ENCODE measurements at regions not wholly inside any gene's neighbourhood (a gene's known extent, or its start where the extent isn't known, plus 50 kb on each side); places are given as distances from the start of the nearest gene placed in this dataset.

DNA sequence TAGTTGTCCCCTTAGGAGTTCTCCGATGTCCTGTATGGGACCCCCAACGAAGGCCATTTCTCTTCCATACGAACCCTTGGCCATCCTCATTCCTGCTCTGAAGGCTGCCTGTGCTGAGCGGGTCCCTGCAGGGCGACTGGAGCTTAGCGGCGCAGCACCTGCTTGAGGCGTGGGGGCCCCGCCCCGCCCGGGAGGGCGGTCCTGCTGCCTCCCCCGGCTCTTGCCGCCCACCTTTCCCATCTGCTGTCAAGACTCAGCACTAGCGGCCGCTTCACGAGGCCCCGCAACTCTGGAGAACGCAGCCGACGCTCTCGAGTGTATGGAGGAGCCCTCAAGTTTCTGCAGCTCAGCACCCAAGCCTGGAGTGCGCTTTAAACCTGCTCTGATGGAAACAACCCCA lies 197.7 kb downstream of the TRIML1 start:
- no peak overlapping the region for H3K4me2 ChIP-seq (ENCODE audit: extremely low read depth, insufficient read depth, low read length)
- no peaks in the 10 kb centered on the region for H3K9me3 ChIP-seq (ENCODE audit: control insufficient read depth, insufficient read depth, low read depth, low read length)
- H3K36me3 ChIP-seq (ENCODE audit: control insufficient read depth, insufficient read depth, low read length), result no peaks in the 10 kb centered on the region
- H3K9ac ChIP-seq (ENCODE audit: insufficient read depth, low read length), result no peak overlapping the region
- H3K79me2 ChIP-seq (ENCODE audit: control insufficient read depth, insufficient read depth, low read length), result no peaks in the 10 kb centered on the region
- H3K27me3 ChIP-seq (ENCODE audit: control insufficient read depth, insufficient read depth, low read length), result no peaks in the 10 kb centered on the region
- H3K27ac ChIP-seq (ENCODE audit: insufficient read depth, low read length), result no peak overlapping the region
- no peak overlapping the region for H3K4me3 ChIP-seq (replicated peaks in 1 of 4; ENCODE audit: control extremely low read depth in 1 of 4, insufficient read depth in 1 of 4, low read depth in 3 of 4, low read length in 4 of 4)
- no peak overlapping the region for H2AFZ ChIP-seq (ENCODE audit: low read length)
- no peak for DNase-seq (ENCODE audit: low read depth in 2 of 2)
- no peak for TF ChIP-seq EZH2 (IDR thresholded peaks at IDR 0.05; ENCODE audit: low read length, missing control alignments)
- TF ChIP-seq CTCF (conservative IDR thresholded peaks at IDR 0.05 in 1 of 2, IDR thresholded peaks at IDR 0.05 in 1 of 2; ENCODE audit: low read depth in 1 of 2, low read length in 2 of 2), result no peak
- H3K4me1 ChIP-seq (ENCODE audit: control insufficient read depth, extremely low read depth, insufficient read depth, low read length), result no peaks in the 10 kb centered on the region
- H4K20me1 ChIP-seq (ENCODE audit: control insufficient read depth, extremely low read depth, insufficient read depth, low read length), result no peaks in the 10 kb centered on the region

DNA sequence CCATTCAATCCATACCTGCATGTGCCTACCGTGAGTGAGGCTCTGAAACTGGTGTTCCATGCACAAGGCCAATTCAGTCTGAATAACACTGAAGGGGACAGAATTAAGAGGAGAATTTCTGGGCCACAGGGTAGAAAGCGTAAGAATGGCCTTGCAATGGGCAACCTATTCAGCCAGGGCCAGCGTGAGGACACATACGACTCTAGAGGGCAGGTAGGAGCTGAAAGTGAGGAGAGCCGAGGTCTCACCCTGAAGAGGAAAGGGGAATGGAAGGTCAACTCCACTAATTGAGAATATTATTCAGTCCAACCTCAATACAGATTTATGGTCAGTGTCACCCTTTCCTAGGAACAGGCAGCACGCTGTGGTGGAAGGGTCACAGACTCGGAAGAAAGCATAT lies 202.2 kb downstream of the TRIML1 start:
- H3K9me3 ChIP-seq (ENCODE audit: control insufficient read depth, insufficient read depth, low read depth, low read length), result no peaks in the 10 kb centered on the region
- no peak overlapping the region for H3K27ac ChIP-seq (ENCODE audit: insufficient read depth, low read length)
- no peaks in the 10 kb centered on the region for H3K27me3 ChIP-seq (ENCODE audit: control insufficient read depth, insufficient read depth, low read length)
- H4K20me1 ChIP-seq (ENCODE audit: control insufficient read depth, extremely low read depth, insufficient read depth, low read length), result no peaks in the 10 kb centered on the region
- no peak for DNase-seq (ENCODE audit: low read depth in 2 of 2)
- H3K4me1 ChIP-seq (ENCODE audit: control insufficient read depth, extremely low read depth, insufficient read depth, low read length), result no peaks in the 10 kb centered on the region
- no peaks in the 10 kb centered on the region for H3K79me2 ChIP-seq (ENCODE audit: control insufficient read depth, insufficient read depth, low read length)
- no peaks in the 10 kb centered on the region for H3K36me3 ChIP-seq (ENCODE audit: control insufficient read depth, insufficient read depth, low read length)
- H3K4me2 ChIP-seq (ENCODE audit: extremely low read depth, insufficient read depth, low read length), result no peak overlapping the region
- no peak overlapping the region for H3K9ac ChIP-seq (ENCODE audit: insufficient read depth, low read length)
- no peak overlapping the region for H2AFZ ChIP-seq (ENCODE audit: low read length)
- H3K4me3 ChIP-seq (replicated peaks in 1 of 4; ENCODE audit: control extremely low read depth in 1 of 4, insufficient read depth in 1 of 4, low read depth in 3 of 4, low read length in 4 of 4), result no peak overlapping the region
- no peak for TF ChIP-seq CTCF (conservative IDR thresholded peaks at IDR 0.05 in 1 of 2, IDR thresholded peaks at IDR 0.05 in 1 of 2; ENCODE audit: low read depth in 1 of 2, low read length in 2 of 2)
- TF ChIP-seq EZH2 (IDR thresholded peaks at IDR 0.05; ENCODE audit: low read length, missing control alignments), result no peak

- H3K27ac ChIP-seq (ENCODE audit: insufficient read depth, low read length), result no peak overlapping the region
- H3K9me3 ChIP-seq (ENCODE audit: control insufficient read depth, insufficient read depth, low read depth, low read length), result no peaks in the 10 kb centered on the region
- no peaks in the 10 kb centered on the region for H3K36me3 ChIP-seq (ENCODE audit: control insufficient read depth, insufficient read depth, low read length)
- no peaks in the 10 kb centered on the region for H3K4me1 ChIP-seq (ENCODE audit: control insufficient read depth, extremely low read depth, insufficient read depth, low read length)
- no peaks in the 10 kb centered on the region for H3K27me3 ChIP-seq (ENCODE audit: control insufficient read depth, insufficient read depth, low read length)
- H3K4me2 ChIP-seq (ENCODE audit: extremely low read depth, insufficient read depth, low read length), result no peak overlapping the region
- no peak overlapping the region for H3K4me3 ChIP-seq (replicated peaks in 1 of 4; ENCODE audit: control extremely low read depth in 1 of 4, insufficient read depth in 1 of 4, low read depth in 3 of 4, low read length in 4 of 4)
- no peaks in the 10 kb centered on the region for H3K79me2 ChIP-seq (ENCODE audit: control insufficient read depth, insufficient read depth, low read length)
- no peaks in the 10 kb centered on the region for H4K20me1 ChIP-seq (ENCODE audit: control insufficient read depth, extremely low read depth, insufficient read depth, low read length)
- no peak for DNase-seq (ENCODE audit: low read depth in 2 of 2)
- no peak for TF ChIP-seq CTCF (conservative IDR thresholded peaks at IDR 0.05 in 1 of 2, IDR thresholded peaks at IDR 0.05 in 1 of 2; ENCODE audit: low read depth in 1 of 2, low read length in 2 of 2)
- TF ChIP-seq EZH2 (IDR thresholded peaks at IDR 0.05; ENCODE audit: low read length, missing control alignments), result no peak
- no peak overlapping the region for H2AFZ ChIP-seq (ENCODE audit: low read length)
- no peak overlapping the region for H3K9ac ChIP-seq (ENCODE audit: insufficient read depth, low read length)
These were observed 207.0 kb downstream of the TRIML1 start for GRCh38 chr4:188346171-188346809.

All from fibroblast of lung (primary cell).